SK-N-MC (cell line): ENCODE measurements at regions not wholly inside any gene's neighbourhood (a gene's known extent, or its start where the extent isn't known, plus 50 kb on each side); places are given as distances from the start of the nearest gene placed in this dataset.

Experiments used
- EZH2 ChIP-seq: fragments of 200-600 bp; sonication (generic); IDR thresholded peaks from one replicate; pipeline ENCODE4 v1.6.1; 2017; ENCODE audit warnings: antibody characterized with exemption
- POLR2AphosphoS5 ChIP-seq: IDR thresholded peaks from 2 replicates; pipeline ENCODE4 v1.6.1; 2012; ENCODE audit warnings: mild to moderate bottlenecking, low read depth, low read length, borderline replicate concordance

DNA sequence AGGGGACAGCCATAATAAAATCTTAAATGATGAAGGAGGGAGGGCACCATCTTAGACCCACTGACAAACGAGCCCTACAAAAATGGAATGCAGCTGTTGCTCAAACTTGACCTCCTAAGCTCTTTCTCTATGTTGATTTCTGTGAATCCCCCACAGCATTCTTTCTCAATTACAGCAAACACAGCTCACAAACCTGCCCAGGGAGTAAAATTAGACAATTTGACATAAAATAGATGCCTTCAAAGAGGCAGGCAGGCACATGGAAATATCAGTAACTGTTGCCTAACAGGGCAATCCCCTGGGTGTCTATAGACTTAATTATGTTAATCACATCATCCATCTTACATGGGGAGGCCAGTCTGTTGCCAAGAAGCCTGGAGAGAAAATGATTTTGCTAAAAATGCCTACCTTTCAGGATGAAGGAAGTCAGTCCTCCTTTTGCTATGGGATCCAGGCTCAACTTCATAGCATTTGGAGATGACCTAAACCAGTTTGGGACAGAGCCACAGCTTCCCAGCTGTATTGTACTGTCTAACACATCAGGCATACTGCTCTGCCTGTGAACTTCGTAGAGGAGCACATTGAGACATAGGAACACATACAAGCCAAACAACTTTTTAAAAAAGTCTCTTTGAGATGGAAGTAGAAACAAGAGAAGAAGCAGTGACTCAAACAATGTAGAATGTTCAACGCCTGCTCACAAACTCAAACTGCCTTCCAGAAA lies 1177.4 kb downstream of the SORCS1 start:
- TF ChIP-seq EZH2, result no peak
- no peak for TF ChIP-seq POLR2AphosphoS5
